ENCODE measurements at regions not wholly inside any gene's neighbourhood (a gene's known extent, or its start where the extent isn't known, plus 50 kb on each side); places are given as distances from the start of the nearest gene placed in this dataset.
"Not testable (repeated sequence)": the region's sequence is repeated elsewhere in the genome, so short reads cannot be mapped to it uniquely, and the experiment has no call there.

GRCh38 chr11:23570828-23571227, 710.6 kb upstream of the CCDC179 start:
- no peak for DNase-seq

GRCh38 chr11:23573429-23573828, 713.2 kb upstream of the CCDC179 start:
- DNase-seq, result no peak

- no peak for DNase-seq
Measured at GRCh38 chr11:23574149-23574548, 713.9 kb upstream of the CCDC179 start.

GRCh38 chr11:23577296-23577695, 717.0 kb upstream of the CCDC179 start:
- DNase-seq, result no peak

GRCh38 chr11:23585416-23586104, 725.3 kb upstream of the CCDC179 start:
- DNase-seq, result no peak

- no peak for DNase-seq
Measured at GRCh38 chr11:23586173-23586572, 725.9 kb upstream of the CCDC179 start.

- no peak for DNase-seq
Measured at GRCh38 chr11:23590596-23591308, 730.5 kb upstream of the CCDC179 start.

GRCh38 chr11:23594755-23595154, 734.5 kb upstream of the CCDC179 start:
- DNase-seq, result no peak

- no peak for DNase-seq
Measured at GRCh38 chr11:23604966-23605365, 744.7 kb upstream of the CCDC179 start.

- no peak for DNase-seq
Measured at GRCh38 chr11:23606191-23606590, 745.9 kb upstream of the CCDC179 start.

- no peak for DNase-seq
Measured at GRCh38 chr11:23611726-23612125, 751.5 kb upstream of the CCDC179 start.

- no peak for DNase-seq
Measured at GRCh38 chr11:23620617-23621016, 760.3 kb upstream of the CCDC179 start.

GRCh38 chr11:23632293-23632692, 772.0 kb upstream of the CCDC179 start:
- no peak for DNase-seq

GRCh38 chr11:23644443-23644842, 784.2 kb upstream of the CCDC179 start:
- DNase-seq, result no peak

GRCh38 chr11:23652336-23652735, 792.1 kb upstream of the CCDC179 start:
- not testable (repeated sequence) for DNase-seq

GRCh38 chr11:23653071-23653675, 792.9 kb upstream of the CCDC179 start:
- no peak for DNase-seq

- no peak for DNase-seq
Measured at GRCh38 chr11:23668324-23668723, 808.0 kb upstream of the CCDC179 start.

- no peak for DNase-seq
Measured at GRCh38 chr11:23673366-23673765, 813.1 kb upstream of the CCDC179 start.

GRCh38 chr11:23674866-23675265, 814.6 kb upstream of the CCDC179 start:
- no peak for DNase-seq

- no peak for DNase-seq
Measured at GRCh38 chr11:23679041-23679440, 817.8 kb upstream of the LUZP2 start.

GRCh38 chr11:23679981-23680380, 816.9 kb upstream of the LUZP2 start:
- DNase-seq, result no peak

- DNase-seq, result no peak
Measured at GRCh38 chr11:23680488-23681230, 816.2 kb upstream of the LUZP2 start.

GRCh38 chr11:23684701-23685100, 812.2 kb upstream of the LUZP2 start:
- no peak for DNase-seq

- DNase-seq, result no peak
Measured at GRCh38 chr11:23687991-23688390, 808.9 kb upstream of the LUZP2 start.
